SU-DHL-6 (cell line): ENCODE measurements at regions not wholly inside any gene's neighbourhood (a gene's known extent, or its start where the extent isn't known, plus 50 kb on each side); places are given as distances from the start of the nearest gene placed in this dataset.

Source experiments
- H2AFZ ChIP-seq: fragments of 200-600 bp; sonication (generic); 2 replicates; pipeline ENCODE4 v1.6.1; 2014; ENCODE audit warnings: low read depth, mild to moderate bottlenecking, moderate library complexity, mixed read lengths, antibody characterized with exemption, low read length; ENCODE audit not compliant: severe bottlenecking
- H3F3A ChIP-seq: fragments of 200-600 bp; shearing (Covaris generic); 2 replicates; pipeline ENCODE4 v1.6.0; 2016; ENCODE audit warnings: antibody characterized with exemption, mild to moderate bottlenecking; ENCODE audit not compliant: insufficient read depth
- H3K27ac ChIP-seq: fragments of 200-600 bp; sonication (generic); 2 replicates; pipeline ENCODE4 v1.5.1; 2016; ENCODE audit warnings: low read depth, mild to moderate bottlenecking, low read length, moderate library complexity, mixed read lengths
- H3K27me3 ChIP-seq: fragments of 200-600 bp; sonication (generic), shearing (Covaris generic); 2 replicates; pipeline ENCODE4 v1.6.0; 2014; ENCODE audit warnings: mild to moderate bottlenecking, low read length
- H3K36me3 ChIP-seq: fragments of 200-600 bp; sonication (generic); 2 replicates; pipeline ENCODE4 v1.6.1; 2014; ENCODE audit warnings: mild to moderate bottlenecking, low read length, mixed read lengths
- H3K4me2 ChIP-seq: fragments of 300-600, 200-600 bp; shearing (Covaris generic), sonication (generic); 2 replicates; pipeline ENCODE4 v1.6.0; 2014; ENCODE audit warnings: low read length, low read depth, mild to moderate bottlenecking; ENCODE audit not compliant: poor library complexity, severe bottlenecking
- H3K4me3 ChIP-seq: fragments of 200-600 bp; sonication (generic); 2 replicates; pipeline ENCODE4 v1.5.1; 2014; ENCODE audit warnings: antibody characterized with exemption, low read length, mild to moderate bottlenecking, mixed read lengths; ENCODE audit not compliant: insufficient read depth, poor library complexity, severe bottlenecking
- H3K79me2 ChIP-seq: fragments of 200-600 bp; sonication (generic); 2 replicates; pipeline ENCODE4 v1.6.1; 2014; ENCODE audit warnings: mild to moderate bottlenecking, low read length, moderate library complexity; ENCODE audit not compliant: insufficient read depth
- H3K9ac ChIP-seq: fragments of 200-600 bp; sonication (generic); 2 replicates; pipeline ENCODE4 v1.7.0; 2014; ENCODE audit warnings: mild to moderate bottlenecking, low read length
- H3K9me2 ChIP-seq: fragments of 200-600 bp; sonication (generic); replicated peaks from 2 replicates; pipeline ENCODE4 v1.6.1; 2014; ENCODE audit warnings: low read length; ENCODE audit not compliant: insufficient read depth
- H3K9me3 ChIP-seq: fragments of 200-600 bp; sonication (generic); 2 replicates; pipeline ENCODE4 v1.6.1; 2014; ENCODE audit warnings: low read length, mixed read lengths; ENCODE audit not compliant: insufficient read depth
- H4K20me1 ChIP-seq: fragments of 200-600 bp; sonication (generic); 2 replicates; pipeline ENCODE4 v1.6.1; 2014; ENCODE audit warnings: low read depth, mild to moderate bottlenecking, antibody characterized with exemption, low read length, moderate library complexity, mixed read lengths
- EZH2phosphoT487 ChIP-seq: fragments of 200-600 bp; sonication (generic), shearing (Covaris generic); conservative IDR thresholded peaks from 2 replicates; pipeline ENCODE4 v1.6.1; 2018; ENCODE audit warnings: mild to moderate bottlenecking, antibody characterized with exemption, low read length, moderate library complexity, mixed read lengths
- TF ChIP-seq, protein P1 (sequence below): fragments of 200-600 bp; sonication (generic); IDR thresholded peaks from one replicate; pipeline ENCODE4 v1.5.1; 2017; ENCODE audit warnings: antibody characterized with exemption, mild to moderate bottlenecking, low read length, moderate library complexity; ENCODE audit not compliant: insufficient read depth, poor library complexity, severe bottlenecking

DNA sequence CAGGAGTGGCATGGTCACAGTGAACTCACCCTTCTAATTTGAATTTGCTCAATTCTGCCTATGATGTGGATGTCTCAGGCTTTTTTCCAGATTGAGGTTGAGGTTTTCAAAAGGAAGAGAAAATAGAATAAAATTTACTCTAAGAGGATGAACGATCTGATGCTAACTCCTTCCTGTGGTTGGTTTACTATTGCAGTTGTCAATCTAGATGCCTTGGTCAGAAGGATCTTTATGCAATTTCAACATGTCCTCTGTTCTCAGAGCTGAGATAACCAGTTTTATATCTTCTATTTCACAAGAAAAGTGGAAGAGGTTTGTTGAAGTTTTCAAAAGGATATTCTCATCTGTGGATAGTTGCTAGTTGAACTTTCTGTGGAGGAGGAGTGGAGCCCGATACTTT, 150.7 kb upstream of the WDR11 start:
- H3F3A ChIP-seq: no peaks in the 10 kb centered on the region
- H3K36me3 ChIP-seq: no peaks in the 10 kb centered on the region
- H3K79me2 ChIP-seq: no peaks in the 10 kb centered on the region
- H2AFZ ChIP-seq: no peak overlapping the region
- H3K4me3 ChIP-seq: no peak overlapping the region
- no peaks in the 10 kb centered on the region for H3K9me3 ChIP-seq
- H3K27me3 ChIP-seq: no peaks in the 10 kb centered on the region
- no peaks in the 10 kb centered on the region for H4K20me1 ChIP-seq
- H3K4me2 ChIP-seq: no peak overlapping the region
- no peak overlapping the region for H3K27ac ChIP-seq
- no peak overlapping the region for H3K9ac ChIP-seq
- TF ChIP-seq, protein P1, sequence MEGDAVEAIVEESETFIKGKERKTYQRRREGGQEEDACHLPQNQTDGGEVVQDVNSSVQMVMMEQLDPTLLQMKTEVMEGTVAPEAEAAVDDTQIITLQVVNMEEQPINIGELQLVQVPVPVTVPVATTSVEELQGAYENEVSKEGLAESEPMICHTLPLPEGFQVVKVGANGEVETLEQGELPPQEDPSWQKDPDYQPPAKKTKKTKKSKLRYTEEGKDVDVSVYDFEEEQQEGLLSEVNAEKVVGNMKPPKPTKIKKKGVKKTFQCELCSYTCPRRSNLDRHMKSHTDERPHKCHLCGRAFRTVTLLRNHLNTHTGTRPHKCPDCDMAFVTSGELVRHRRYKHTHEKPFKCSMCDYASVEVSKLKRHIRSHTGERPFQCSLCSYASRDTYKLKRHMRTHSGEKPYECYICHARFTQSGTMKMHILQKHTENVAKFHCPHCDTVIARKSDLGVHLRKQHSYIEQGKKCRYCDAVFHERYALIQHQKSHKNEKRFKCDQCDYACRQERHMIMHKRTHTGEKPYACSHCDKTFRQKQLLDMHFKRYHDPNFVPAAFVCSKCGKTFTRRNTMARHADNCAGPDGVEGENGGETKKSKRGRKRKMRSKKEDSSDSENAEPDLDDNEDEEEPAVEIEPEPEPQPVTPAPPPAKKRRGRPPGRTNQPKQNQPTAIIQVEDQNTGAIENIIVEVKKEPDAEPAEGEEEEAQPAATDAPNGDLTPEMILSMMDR: no peak
- TF ChIP-seq EZH2phosphoT487: no peak
- no peaks in the 10 kb centered on the region for H3K9me2 ChIP-seq

DNA sequence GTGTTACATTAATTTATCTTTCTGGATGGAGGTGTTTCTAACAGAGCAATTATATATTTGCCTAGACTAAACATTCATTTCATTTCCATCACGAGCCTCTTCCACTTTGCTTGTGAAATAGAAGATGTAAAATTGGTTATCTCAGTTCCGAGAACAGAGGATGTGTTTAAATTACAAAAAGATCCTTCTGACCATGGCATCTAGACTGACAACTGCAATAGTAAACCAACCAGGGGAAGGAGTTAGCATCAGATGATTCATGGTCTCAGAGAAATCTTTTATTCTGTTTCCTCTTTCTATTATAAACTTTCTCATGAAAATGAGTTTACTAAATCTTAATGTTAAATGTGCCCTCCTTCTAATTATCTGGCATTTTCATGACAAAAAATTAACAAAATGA, 149.8 kb upstream of the WDR11 start:
- H3K27ac ChIP-seq: no peak overlapping the region
- no peak overlapping the region for H3K4me2 ChIP-seq
- H3F3A ChIP-seq: no peaks in the 10 kb centered on the region
- no peaks in the 10 kb centered on the region for H4K20me1 ChIP-seq
- TF ChIP-seq, protein P1: no peak
- TF ChIP-seq EZH2phosphoT487: no peak
- no peaks in the 10 kb centered on the region for H3K9me3 ChIP-seq
- no peak overlapping the region for H3K9ac ChIP-seq
- H3K9me2 ChIP-seq: no peaks in the 10 kb centered on the region
- H3K79me2 ChIP-seq: no peaks in the 10 kb centered on the region
- H3K36me3 ChIP-seq: no peaks in the 10 kb centered on the region
- H3K27me3 ChIP-seq: no peaks in the 10 kb centered on the region
- H2AFZ ChIP-seq: no peak overlapping the region
- no peak overlapping the region for H3K4me3 ChIP-seq

DNA sequence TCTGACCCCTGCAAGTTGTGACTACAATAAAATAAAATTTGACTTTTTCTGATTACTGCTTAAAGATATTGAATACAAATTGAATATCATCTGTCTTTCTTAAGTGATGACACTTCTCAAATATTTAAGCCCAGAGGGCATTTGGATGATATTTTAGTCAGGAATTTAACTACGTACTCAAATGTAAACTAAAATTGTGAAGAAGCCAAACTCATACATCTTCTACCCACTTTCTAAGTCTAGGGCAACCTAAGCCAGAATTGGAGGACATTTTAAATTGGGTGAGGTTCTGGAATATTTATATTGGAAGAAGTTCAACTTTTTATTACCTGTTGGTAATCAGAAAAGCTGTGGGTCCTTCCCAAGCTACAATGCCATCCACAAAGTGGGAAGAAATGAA, 149.1 kb upstream of the WDR11 start:
- no peak overlapping the region for H3K4me2 ChIP-seq
- H3K27ac ChIP-seq: no peak overlapping the region
- no peaks in the 10 kb centered on the region for H3F3A ChIP-seq

More for the DNA sequence above, 149.1 kb upstream of the WDR11 start:
- Histone ChIP-seq H3K79me2 (no peaks in the 10 kb centered on the region), H4K20me1 (no peaks in the 10 kb centered on the region), H3K36me3 (no peaks in the 10 kb centered on the region), H3K9me3 (no peaks in the 10 kb centered on the region), H3K4me3 (no peak overlapping the region), H3K9me2 (no peaks in the 10 kb centered on the region), H2AFZ (no peak overlapping the region), H3K27me3 (no peaks in the 10 kb centered on the region), H3K9ac (no peak overlapping the region)
- TF ChIP-seq, protein P1: no peak
- no peak for TF ChIP-seq EZH2phosphoT487
